ENCODE measurements at regions not wholly inside any gene's neighbourhood (a gene's known extent, or its start where the extent isn't known, plus 50 kb on each side); places are given as distances from the start of the nearest gene placed in this dataset.

- no peak overlapping the region for H3K9ac ChIP-seq (replicated peaks; ENCODE audit: extremely low read depth, insufficient read depth, low read length)
- H3K9me1 ChIP-seq (replicated peaks; ENCODE audit: control insufficient read depth, extremely low read depth, insufficient read depth, low read length) = no peaks in the 10 kb centered on the region
- H3K27ac ChIP-seq (ENCODE audit: insufficient read depth, low read depth, low read length) = no peak overlapping the region
- no peaks in the 10 kb centered on the region for H4K20me1 ChIP-seq (replicated peaks; ENCODE audit: control insufficient read depth, extremely low read depth, insufficient read depth, low read length)
- no peaks in the 10 kb centered on the region for H3K79me2 ChIP-seq (ENCODE audit: control insufficient read depth, insufficient read depth, low read length)
- POLR2A ChIA-PET = no interaction called here
- no peak for FAIRE-seq
- CTCF ChIA-PET = no interaction called here
- H2AFZ ChIP-seq (ENCODE audit: low read depth, low read length) = no peak overlapping the region
- dilution Hi-C loops (cut with MboI; ENCODE audit: extremely low pct_ligation_motif_present, low sequenced_read_pairs) (no loop called here), intact Hi-C loops (cut with micrococcal nuclease) (no loop called here)
- no peak overlapping the region for H3K4me2 ChIP-seq (ENCODE audit: insufficient read depth, low read length)
- no peak for DNase-seq (ENCODE audit: low read depth, low spot score)
- TF ChIP-seq GATA2 (IDR thresholded peaks at IDR 0.05; ENCODE audit: insufficient read depth, insufficient read length, low read depth, low read length) (no peak), MAX (IDR thresholded peaks at IDR 0.05; ENCODE audit: insufficient read depth, insufficient read length) (no peak), EZH2 (IDR thresholded peaks at IDR 0.05; ENCODE audit: borderline replicate concordance, low read depth, low read length, severe bottlenecking) (no peak), FOS (IDR thresholded peaks at IDR 0.05; ENCODE audit: borderline replicate concordance, insufficient read depth, low read length) (no peak), MYC (IDR thresholded peaks at IDR 0.05; ENCODE audit: low read depth, low read length) (no peak), JUN (IDR thresholded peaks at IDR 0.05; ENCODE audit: borderline replicate concordance, insufficient read depth, insufficient read length, low read depth) (no peak), CTCF (IDR thresholded peaks at IDR 0.05; ENCODE audit: extremely low read depth in 1 of 2, insufficient read depth in 1 of 2, low read depth in 1 of 2, low read length in 2 of 2) (no peak), POLR2A (IDR thresholded peaks at IDR 0.05; ENCODE audit: low read depth, low read length) (no peak), POLR2AphosphoS5 (IDR thresholded peaks at IDR 0.05; ENCODE audit: insufficient read depth, low read depth, low read length) (no peak)
- peaks cover 6% of the 10 kb centered on the region for H3K9me3 ChIP-seq (replicated peaks; ENCODE audit: control insufficient read depth, insufficient read depth, low read length)
- no peaks in the 10 kb centered on the region for H3K27me3 ChIP-seq (ENCODE audit: control insufficient read depth in 2 of 2, insufficient read depth in 2 of 2, low read length in 2 of 2)
- H3K36me3 ChIP-seq (ENCODE audit: control insufficient read depth in 2 of 2, extremely low read depth in 1 of 2, insufficient read depth in 2 of 2, low read length in 2 of 2) = no peaks in the 10 kb centered on the region
- no peak overlapping the region for H3K4me3 ChIP-seq (replicated peaks in 1 of 3; ENCODE audit: insufficient read depth in 1 of 3, low read depth in 1 of 3, low read length in 3 of 3)
- no TSS peak for BruUV-seq (replicated peaks)
- no peaks in the 10 kb centered on the region for H3K4me1 ChIP-seq (ENCODE audit: control insufficient read depth, extremely low read depth, insufficient read depth, low read length)
Observed at GRCh38 chr9:29816954-29817703, 2243.8 kb upstream of the C9orf72 start.
